NB4 (cell line): ENCODE measurements at regions not wholly inside any gene's neighbourhood (a gene's known extent, or its start where the extent isn't known, plus 50 kb on each side); places are given as distances from the start of the nearest gene placed in this dataset.

Experiments
- DNase-seq: peaks from one replicate; pipeline ENCODE4 v3.0.0; 2010; ENCODE audit warnings: low read depth
- H3K4me3 ChIP-seq: one replicate; pipeline ENCODE4 v1.5.1; 2011; ENCODE audit warnings: mild to moderate bottlenecking, low read depth, low read length, moderate library complexity
- CTCF ChIP-seq: IDR thresholded peaks from one replicate; pipeline ENCODE4 v1.5.1; 2012; ENCODE audit warnings: low read depth, low read length
- MAX ChIP-seq: IDR thresholded peaks from 2 replicates; pipeline ENCODE4 v1.6.1; 2011; ENCODE audit warnings: low read depth, low read length
- MYC ChIP-seq: IDR thresholded peaks from 2 replicates; pipeline ENCODE4 v1.6.1; 2011; ENCODE audit warnings: low read depth, low read length
- POLR2A ChIP-seq: IDR thresholded peaks from 2 replicates; pipeline ENCODE4 v1.6.1; 2011; ENCODE audit warnings: mild to moderate bottlenecking; ENCODE audit not compliant: insufficient read length; ENCODE audit errors: extremely low read depth

GRCh38 chr3:168914662-168915061 lies 748.9 kb downstream of the MECOM start:
- DNase-seq: no peak
- H3K4me3 ChIP-seq: no peak overlapping the region
- no peak for TF ChIP-seq POLR2A
- TF ChIP-seq MYC: no peak
- TF ChIP-seq MAX: no peak
- no peak for TF ChIP-seq CTCF

GRCh38 chr3:168909260-168909659 lies 754.3 kb downstream of the MECOM start:
- TF ChIP-seq MYC (no peak), POLR2A (no peak), MAX (no peak), CTCF (no peak)
- DNase-seq: no peak
- H3K4me3 ChIP-seq: no peak overlapping the region

GRCh38 chr3:168895419-168895818 lies 768.1 kb downstream of the MECOM start:
- DNase-seq: no peak
- TF ChIP-seq CTCF: no peak
- TF ChIP-seq MAX: no peak
- TF ChIP-seq POLR2A: no peak
- no peak for TF ChIP-seq MYC
- H3K4me3 ChIP-seq: no peak overlapping the region

GRCh38 chr3:168894214-168894613 lies 769.3 kb downstream of the MECOM start:
- no peak for DNase-seq
- H3K4me3 ChIP-seq: no peak overlapping the region
- TF ChIP-seq POLR2A: no peak
- no peak for TF ChIP-seq CTCF
- TF ChIP-seq MAX: no peak
- no peak for TF ChIP-seq MYC

GRCh38 chr3:168889666-168890065 lies 773.8 kb downstream of the MECOM start:
- DNase-seq: no peak

More at GRCh38 chr3:168889666-168890065, 773.8 kb downstream of the MECOM start:
- H3K4me3 ChIP-seq: no peak overlapping the region
- no peak for TF ChIP-seq POLR2A
- no peak for TF ChIP-seq MAX
- no peak for TF ChIP-seq CTCF
- TF ChIP-seq MYC: no peak
